ENCODE measurements at regions not wholly inside any gene's neighbourhood (a gene's known extent, or its start where the extent isn't known, plus 50 kb on each side); places are given as distances from the start of the nearest gene placed in this dataset.

DNA sequence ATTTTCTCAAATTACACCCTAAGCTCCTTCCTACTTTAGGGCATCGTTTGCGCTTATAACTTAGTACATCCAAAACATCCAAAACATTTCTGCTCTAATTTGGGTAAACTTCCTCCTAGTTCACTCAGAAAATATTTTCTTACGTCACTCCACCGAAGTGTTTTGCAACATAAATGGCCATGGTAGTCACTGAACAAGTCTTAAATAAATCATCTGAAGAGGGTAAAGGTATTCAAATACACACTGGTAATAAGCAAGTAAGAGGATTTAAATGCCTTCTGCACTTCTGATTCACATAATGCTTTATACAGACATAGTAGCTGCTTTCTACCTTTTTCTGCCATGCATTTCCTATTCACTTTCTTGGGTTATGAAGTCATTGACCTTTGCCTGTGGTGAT, 991.9 kb downstream of the NLGN4X start:
- ChIA-PET CTCF (no interaction called here), POLR2A (no interaction called here)
- TF ChIP-seq, protein P1, sequence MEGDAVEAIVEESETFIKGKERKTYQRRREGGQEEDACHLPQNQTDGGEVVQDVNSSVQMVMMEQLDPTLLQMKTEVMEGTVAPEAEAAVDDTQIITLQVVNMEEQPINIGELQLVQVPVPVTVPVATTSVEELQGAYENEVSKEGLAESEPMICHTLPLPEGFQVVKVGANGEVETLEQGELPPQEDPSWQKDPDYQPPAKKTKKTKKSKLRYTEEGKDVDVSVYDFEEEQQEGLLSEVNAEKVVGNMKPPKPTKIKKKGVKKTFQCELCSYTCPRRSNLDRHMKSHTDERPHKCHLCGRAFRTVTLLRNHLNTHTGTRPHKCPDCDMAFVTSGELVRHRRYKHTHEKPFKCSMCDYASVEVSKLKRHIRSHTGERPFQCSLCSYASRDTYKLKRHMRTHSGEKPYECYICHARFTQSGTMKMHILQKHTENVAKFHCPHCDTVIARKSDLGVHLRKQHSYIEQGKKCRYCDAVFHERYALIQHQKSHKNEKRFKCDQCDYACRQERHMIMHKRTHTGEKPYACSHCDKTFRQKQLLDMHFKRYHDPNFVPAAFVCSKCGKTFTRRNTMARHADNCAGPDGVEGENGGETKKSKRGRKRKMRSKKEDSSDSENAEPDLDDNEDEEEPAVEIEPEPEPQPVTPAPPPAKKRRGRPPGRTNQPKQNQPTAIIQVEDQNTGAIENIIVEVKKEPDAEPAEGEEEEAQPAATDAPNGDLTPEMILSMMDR (IDR thresholded peaks at IDR 0.05; ENCODE audit: insufficient read depth, low read length, missing control alignments): no peak
- DNase-seq (ENCODE audit: low read depth, low spot score): no peak
- no peak overlapping the region for H3K4me3 ChIP-seq (ENCODE audit: low read depth, low read length)

DNA sequence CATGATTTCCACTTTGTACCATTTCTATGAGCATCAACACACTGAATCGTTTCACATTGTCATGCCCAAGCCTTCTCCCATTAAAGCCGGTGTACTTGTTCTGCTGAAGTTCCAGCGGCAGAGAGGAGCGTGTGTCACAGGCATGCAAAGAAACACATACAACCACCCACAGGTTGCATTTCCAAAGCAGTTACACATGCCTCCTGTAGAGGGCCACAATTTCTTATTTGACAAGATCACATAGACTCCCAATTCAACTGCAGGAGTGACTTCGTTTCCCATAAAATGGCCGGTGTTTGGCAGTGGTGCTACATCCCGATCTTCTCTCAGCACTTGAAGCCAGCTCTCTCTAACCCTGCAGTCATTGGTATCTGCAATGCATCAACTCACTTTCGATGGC, 992.6 kb downstream of the NLGN4X start:
- TF ChIP-seq, protein P1 (IDR thresholded peaks at IDR 0.05; ENCODE audit: insufficient read depth, low read length, missing control alignments): no peak
- ChIA-PET CTCF (no interaction called here), POLR2A (no interaction called here)
- no peak for DNase-seq (ENCODE audit: low read depth, low spot score)
- H3K4me3 ChIP-seq (ENCODE audit: low read depth, low read length): no peak overlapping the region

DNA sequence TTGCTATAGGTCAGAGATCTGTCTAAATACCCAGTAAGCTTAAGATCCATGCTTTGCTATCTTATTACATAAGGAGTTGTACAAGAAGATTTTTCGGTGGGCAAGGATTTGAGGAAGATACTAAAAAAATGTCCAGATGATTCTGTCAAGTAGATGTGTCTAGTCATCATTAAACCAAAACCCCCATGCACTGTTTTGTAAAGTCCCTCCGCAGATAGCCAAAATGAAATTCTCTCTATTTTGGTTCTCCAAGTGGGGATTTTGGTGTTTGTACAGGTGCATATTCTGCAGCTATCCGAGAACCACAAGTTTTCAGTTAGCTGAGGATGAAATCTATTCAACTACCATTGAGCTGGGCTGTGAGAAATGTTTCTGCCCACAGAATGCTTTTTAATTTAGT, 994.8 kb downstream of the NLGN4X start:
- no peak overlapping the region for H3K4me3 ChIP-seq (ENCODE audit: low read depth, low read length)
- DNase-seq (ENCODE audit: low read depth, low spot score): no peak
- TF ChIP-seq, protein P1 (IDR thresholded peaks at IDR 0.05; ENCODE audit: insufficient read depth, low read length, missing control alignments): no peak
- ChIA-PET CTCF (no interaction called here), POLR2A (no interaction called here)

DNA sequence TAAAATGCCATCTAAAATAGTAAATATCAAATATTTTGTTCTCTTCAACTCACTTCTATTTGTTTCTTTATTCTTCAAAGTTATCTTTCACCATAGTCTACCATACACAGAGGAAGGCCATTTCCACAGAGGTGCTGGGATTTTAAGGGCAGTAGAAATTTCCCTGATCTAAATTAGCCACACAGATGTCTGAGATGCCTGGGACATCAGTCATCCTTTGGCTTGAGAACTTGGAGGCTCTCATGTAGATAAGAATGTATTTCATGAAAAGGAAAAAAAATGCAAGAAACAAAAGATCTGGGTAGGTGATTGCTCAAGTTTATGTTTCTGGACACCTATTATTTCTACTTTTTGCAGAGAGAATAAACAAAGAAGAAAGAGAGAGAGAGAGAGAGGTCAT, 1008.2 kb downstream of the NLGN4X start:
- ChIA-PET CTCF (no interaction called here), POLR2A (no interaction called here)
- no peak for DNase-seq (ENCODE audit: low read depth, low spot score)
- no peak overlapping the region for H3K4me3 ChIP-seq (ENCODE audit: low read depth, low read length)
- TF ChIP-seq, protein P1 (IDR thresholded peaks at IDR 0.05; ENCODE audit: insufficient read depth, low read length, missing control alignments): no peak

DNA sequence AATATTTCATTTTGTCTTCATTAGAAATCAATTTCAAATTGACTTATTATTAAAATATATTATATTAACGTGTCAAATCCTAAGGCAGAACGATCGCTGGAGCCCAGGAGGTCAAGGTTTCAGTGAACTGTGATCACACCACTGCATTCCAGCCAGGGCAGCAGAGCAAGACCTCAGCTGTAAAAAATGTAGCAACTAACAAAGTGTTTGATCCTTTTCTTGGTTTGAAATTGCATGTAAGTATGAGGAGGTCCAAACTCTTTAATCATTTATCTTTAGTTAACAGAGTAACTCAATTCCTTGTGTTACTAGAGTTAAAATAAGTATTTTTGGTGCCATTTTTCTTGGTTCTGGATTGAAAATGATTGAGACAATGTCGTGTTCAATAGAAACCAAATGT, 1033.9 kb downstream of the NLGN4X start:
- ChIA-PET POLR2A (no interaction called here), CTCF (no interaction called here)
- no peak for DNase-seq (ENCODE audit: low read depth, low spot score)
- TF ChIP-seq, protein P1 (IDR thresholded peaks at IDR 0.05; ENCODE audit: insufficient read depth, low read length, missing control alignments): no peak
- H3K4me3 ChIP-seq (ENCODE audit: low read depth, low read length): no peak overlapping the region

DNA sequence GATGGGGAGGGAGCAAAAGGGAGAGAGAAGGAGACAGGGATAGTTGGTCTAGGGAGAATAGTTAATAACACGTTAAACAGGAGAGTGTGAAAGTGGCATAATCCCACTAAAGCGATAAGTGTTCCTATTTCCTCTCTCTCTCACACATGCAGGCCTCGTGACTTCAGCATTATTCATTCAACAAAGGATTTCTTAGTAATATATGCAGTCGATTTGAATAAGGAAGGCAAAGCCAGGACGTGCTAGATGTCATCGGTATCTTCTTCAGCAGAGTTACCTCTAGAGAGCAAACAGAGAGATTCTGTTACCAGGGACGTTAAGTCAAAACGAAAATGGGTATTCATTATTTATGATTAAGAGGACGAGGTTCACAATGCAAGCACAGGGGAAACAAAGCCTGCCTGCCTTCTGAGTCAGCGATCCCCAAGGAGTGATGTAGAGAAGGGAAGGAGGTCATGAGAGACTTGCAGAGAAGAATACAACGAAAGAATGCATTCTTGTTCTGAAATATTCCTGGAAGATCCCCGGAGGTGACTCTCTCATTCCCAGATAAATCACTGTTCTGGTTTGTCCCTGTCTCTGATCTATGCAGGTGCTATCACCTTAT, 1048.4 kb downstream of the NLGN4X start:
- CTCF ChIA-PET: no interaction called here
- no peak for DNase-seq (ENCODE audit: low read depth, low spot score)

More for the DNA sequence above, 1048.4 kb downstream of the NLGN4X start:
- TF ChIP-seq, protein P1 (IDR thresholded peaks at IDR 0.05; ENCODE audit: insufficient read depth, low read length, missing control alignments): no peak
- no peak overlapping the region for H3K4me3 ChIP-seq (ENCODE audit: low read depth, low read length)
- POLR2A ChIA-PET: no interaction called here

All from AG04449 (cell line).